ENCODE measurements at regions not wholly inside any gene's neighbourhood (a gene's known extent, or its start where the extent isn't known, plus 50 kb on each side); places are given as distances from the start of the nearest gene placed in this dataset.
"Not testable (repeated sequence)": the region's sequence is repeated elsewhere in the genome, so short reads cannot be mapped to it uniquely, and the experiment has no call there.

- no peak for DNase-seq
Observed at GRCh38 chr13:44649834-44650233, 73.7 kb upstream of the TSC22D1 start.

- no peak for DNase-seq
Observed at GRCh38 chr13:44649104-44649428, 72.9 kb upstream of the TSC22D1 start.

GRCh38 chr13:44648392-44649103 lies 72.4 kb upstream of the TSC22D1 start:
- no peak for DNase-seq

DNA sequence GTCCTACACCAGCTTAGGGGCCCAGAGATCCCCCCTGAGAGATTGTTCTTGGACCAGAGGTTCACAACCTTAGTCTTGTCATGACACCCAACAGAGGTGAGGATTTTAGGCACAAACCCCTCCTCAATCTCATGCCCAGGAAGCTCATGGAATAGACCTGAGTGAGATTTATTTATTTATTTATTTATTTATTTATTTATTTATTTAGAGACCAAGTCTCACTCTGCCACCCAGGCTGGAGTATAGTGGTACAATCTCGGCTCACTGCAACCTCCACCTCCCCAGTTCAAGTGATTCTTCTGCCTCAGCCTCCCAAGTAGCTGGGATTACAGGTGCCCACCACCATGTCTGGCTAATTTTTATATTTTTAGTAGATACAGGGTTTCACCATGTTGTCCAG lies 71.4 kb upstream of the TSC22D1 start:
- not testable (repeated sequence) for DNase-seq

GRCh38 chr13:44646044-44646443 lies 69.9 kb upstream of the TSC22D1 start:
- DNase-seq = no peak

GRCh38 chr13:44643256-44643655 lies 67.1 kb upstream of the TSC22D1 start:
- no peak for DNase-seq

DNA sequence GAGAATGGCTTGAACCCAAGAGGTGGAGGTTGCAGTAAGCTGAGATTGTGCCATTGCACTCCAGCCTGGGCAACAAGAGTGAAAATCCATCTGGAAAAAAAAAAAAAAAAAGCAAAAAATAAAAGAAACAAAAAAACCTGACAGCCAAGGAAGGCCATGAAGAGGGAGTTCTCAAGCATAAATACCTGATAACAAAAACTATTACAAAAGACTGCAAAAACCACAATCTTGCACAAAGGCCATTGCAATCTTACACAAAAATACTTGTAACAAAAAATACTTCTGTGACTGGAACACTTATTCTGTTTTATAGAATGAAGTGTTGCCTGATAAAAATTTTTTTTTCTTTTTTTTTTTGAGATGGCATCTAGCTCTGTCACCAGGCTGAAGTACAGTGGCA lies 61.5 kb upstream of the TSC22D1 start:
- no peak for DNase-seq

DNA sequence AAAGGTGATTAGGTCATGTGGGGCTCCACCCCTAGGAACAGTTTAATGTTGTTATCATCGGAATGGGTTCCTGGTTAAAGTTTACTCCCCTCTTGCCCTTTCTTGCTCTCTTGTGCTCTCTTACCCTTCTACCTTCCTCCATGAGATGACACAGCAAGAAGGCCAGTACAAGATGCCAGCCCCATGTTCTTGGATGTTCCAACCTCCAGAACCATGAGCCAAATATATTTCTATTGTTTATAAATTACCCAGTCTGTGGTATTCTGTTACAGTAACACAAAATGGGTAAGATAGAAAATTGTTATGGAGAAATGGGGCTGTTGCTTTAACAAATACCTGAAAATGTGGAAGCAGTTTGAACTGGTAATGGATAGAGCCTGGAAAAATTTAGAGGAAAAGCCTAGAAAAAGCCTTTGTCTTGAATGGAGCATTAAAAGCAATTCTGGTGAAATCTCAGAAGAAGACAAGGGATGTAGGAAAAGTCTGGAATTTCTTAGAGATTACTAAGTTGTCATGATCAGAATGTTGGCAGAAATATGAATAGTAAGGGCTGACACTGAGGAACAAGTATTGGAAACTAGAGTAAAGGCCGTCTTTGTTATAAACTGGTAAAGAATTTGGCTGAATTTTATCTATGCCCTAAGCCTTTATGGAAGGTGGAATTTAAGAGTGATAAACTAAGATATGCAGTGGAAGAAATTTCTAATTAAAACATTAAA lies 53.5 kb upstream of the TSC22D1 start:
- DNase-seq = no peak

DNA sequence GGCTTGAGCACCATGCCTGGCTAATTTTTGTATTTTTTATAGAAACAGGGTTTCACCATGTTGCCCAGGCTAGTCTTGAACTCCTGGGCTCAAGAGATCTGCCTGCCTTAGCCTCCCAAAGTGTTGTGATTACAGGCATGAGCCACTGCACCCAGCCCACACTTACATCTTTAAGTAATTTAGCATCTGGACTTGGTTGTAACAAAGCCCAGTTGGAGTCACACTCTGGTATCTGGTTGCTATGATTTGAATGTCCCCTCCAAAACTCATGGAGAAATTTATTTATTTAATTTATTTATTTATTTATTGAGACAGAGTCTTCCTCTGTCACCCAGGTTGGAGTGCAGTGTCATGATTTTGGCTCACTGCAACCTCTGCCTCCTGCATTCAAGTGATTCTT lies 52.7 kb upstream of the TSC22D1 start:
- DNase-seq = not testable (repeated sequence)

DNA sequence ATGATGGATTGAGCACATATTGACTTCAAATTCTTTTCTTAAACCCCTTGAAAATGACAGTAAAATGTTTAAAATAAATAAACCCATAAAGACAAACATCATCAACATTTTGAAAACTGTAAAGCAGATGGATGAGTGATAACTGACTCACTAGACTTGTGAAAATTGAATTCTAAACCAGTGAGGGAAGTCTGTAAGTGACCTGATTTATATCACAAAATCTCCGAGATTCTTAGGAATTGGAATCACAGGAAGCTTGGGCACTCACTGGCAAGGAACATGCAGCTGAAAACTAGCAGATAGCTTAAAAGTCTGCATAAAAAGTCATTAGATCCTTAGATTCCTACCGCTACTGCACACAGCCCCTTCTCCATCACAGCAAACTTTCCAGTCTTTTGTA lies 51.3 kb upstream of the TSC22D1 start:
- no peak for DNase-seq

DNA sequence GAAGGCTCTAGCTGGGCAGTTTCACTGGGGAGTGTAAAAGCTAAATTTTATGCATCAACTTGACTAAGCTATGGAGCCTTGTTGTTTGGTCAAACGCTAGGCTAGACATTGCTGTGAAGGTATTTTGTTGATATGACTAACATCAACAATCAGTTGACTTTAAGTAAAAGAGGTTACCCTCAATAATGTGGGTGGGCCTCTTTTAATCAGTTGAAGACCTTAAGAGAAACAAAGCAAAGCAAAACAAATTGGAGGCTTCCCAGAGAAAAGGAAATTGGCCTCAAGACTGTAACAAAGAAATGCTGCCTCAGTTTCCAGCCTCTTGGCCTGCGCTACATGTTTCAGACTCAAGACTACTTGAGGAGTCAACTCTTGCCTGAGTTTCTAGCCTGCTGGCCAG lies 50.0 kb upstream of the TSC22D1 start:
- no peak for DNase-seq

Data from bone marrow (tissue), 2 donors.